Neural progenitor cell (in vitro differentiated cells): ENCODE measurements at regions not wholly inside any gene's neighbourhood (a gene's known extent, or its start where the extent isn't known, plus 50 kb on each side); places are given as distances from the start of the nearest gene placed in this dataset.
A peak's percentile ranks its signal among the peaks of the same experiment; 100 is the strongest.
"Not testable (repeated sequence)": the region's sequence is repeated elsewhere in the genome, so short reads cannot be mapped to it uniquely, and the experiment has no call there.

Experiments used
- DNase-seq: peaks from one replicate; pipeline ENCODE4 v3.0.0-alpha.2; 2016; ENCODE audit warnings: low spot score
- H2AFZ ChIP-seq: fragments of 200-600 bp; sonication (generic); replicated peaks from 2 replicates; pipeline ENCODE4 v1.6.1; 2016; ENCODE audit warnings: antibody characterized with exemption
- H3F3A ChIP-seq: fragments of 200-600 bp; sonication (generic); 2 replicates; pipeline ENCODE4 v1.6.1; 2016; ENCODE audit warnings: antibody characterized with exemption, low read depth
- H3K27ac ChIP-seq: fragments of 200-600 bp; sonication (generic); 2 replicates; pipeline ENCODE4 v1.5.1; 2016; ENCODE audit warnings: mild to moderate bottlenecking
- H3K27me3 ChIP-seq: fragments of 200-600 bp; sonication (generic); 2 replicates; pipeline ENCODE4 v1.6.1; 2016; ENCODE audit warnings: mild to moderate bottlenecking, moderate library complexity
- H3K36me3 ChIP-seq: fragments of 200-600 bp; sonication (generic); 2 replicates; pipeline ENCODE4 v1.5.1; 2016
- H3K4me1 ChIP-seq: fragments of 200-600 bp; sonication (generic); 2 replicates; pipeline ENCODE4 v1.6.1; 2016; ENCODE audit warnings: mixed run types
- H3K4me2 ChIP-seq: fragments of 200-600 bp; sonication (generic); 2 replicates; pipeline ENCODE4 v1.6.1; 2016
- H3K4me3 ChIP-seq: fragments of 200-600 bp; sonication (generic); 2 replicates; pipeline ENCODE4 v1.5.1; 2016
- H3K79me2 ChIP-seq: fragments of 200-600 bp; sonication (generic); 2 replicates; pipeline ENCODE4 v1.6.1; 2016; ENCODE audit warnings: low read depth
- H3K9ac ChIP-seq: fragments of 200-600 bp; sonication (generic); 2 replicates; pipeline ENCODE4 v1.6.1; 2016
- H3K9me3 ChIP-seq: fragments of 200-600 bp; sonication (generic); 2 replicates; pipeline ENCODE4 v1.5.1; 2016; ENCODE audit warnings: low read depth
- H4K20me1 ChIP-seq: fragments of 200-600 bp; sonication (generic); 2 replicates; pipeline ENCODE4 v1.6.1; 2016; ENCODE audit warnings: low read depth
- H3K27ac Mint-ChIP-seq: 3 replicates; pipeline ENCODE4 v1.8.0; 2021; ENCODE audit warnings: mixed read lengths
- H3K27me3 Mint-ChIP-seq: 2 replicates; pipeline ENCODE4 v1.8.0; 2022; ENCODE audit warnings: low read depth, mild to moderate bottlenecking, inconsistent platforms, moderate library complexity, mixed read lengths; ENCODE audit not compliant: insufficient read depth
- H3K36me3 Mint-ChIP-seq: 3 replicates; pipeline ENCODE4 v1.8.0; 2021; ENCODE audit warnings: mixed read lengths
- H3K4me1 Mint-ChIP-seq: 3 replicates; pipeline ENCODE4 v1.8.0; 2021; ENCODE audit warnings: mixed read lengths
- H3K4me3 Mint-ChIP-seq: 3 replicates; pipeline ENCODE4 v1.8.0; 2021; ENCODE audit warnings: mild to moderate bottlenecking, moderate library complexity, mixed read lengths
- H3K9me3 Mint-ChIP-seq: 3 replicates; pipeline ENCODE4 v1.8.0; 2020; ENCODE audit warnings: mixed read lengths

DNA sequence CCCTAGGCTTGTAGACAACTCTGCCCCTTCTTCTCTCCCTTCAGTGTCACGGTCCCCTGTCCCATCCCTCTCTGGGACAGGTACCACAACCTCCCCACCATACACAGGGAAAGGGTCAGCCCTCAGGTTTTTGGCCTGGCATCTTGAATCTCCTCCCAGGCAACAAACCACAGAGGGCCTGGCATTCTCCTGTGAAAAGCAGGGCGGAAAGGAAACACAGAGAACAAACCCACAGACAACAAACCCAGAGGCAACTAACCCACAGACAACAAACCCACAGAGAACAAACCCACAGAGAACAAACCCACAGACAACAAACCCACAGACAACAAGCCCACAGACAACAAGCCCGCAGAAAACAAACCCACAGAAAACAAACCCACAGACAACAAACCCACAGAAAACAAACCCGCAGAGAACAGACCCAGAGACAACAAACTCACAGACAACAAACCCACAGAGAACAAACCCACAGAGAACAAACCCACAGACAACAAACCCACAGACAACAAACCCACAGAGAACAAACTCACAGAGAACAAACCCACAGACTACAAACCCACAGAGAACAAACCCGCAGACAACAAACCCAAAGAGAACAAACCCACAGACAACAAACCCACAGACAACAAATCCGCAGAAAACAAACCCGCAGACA lies 2745.9 kb upstream of the TPTE start:
- H3K4me2 ChIP-seq, H3K4me3 ChIP-seq, H3F3A ChIP-seq, H3K4me1 ChIP-seq, H3K27me3 ChIP-seq, H3K79me2 ChIP-seq, H3K4me1 Mint-ChIP-seq, H4K20me1 ChIP-seq, H3K9me3 ChIP-seq, H3K9ac ChIP-seq, H2AFZ ChIP-seq, H3K9me3 Mint-ChIP-seq, H3K4me3 Mint-ChIP-seq, H3K27ac Mint-ChIP-seq, H3K36me3 ChIP-seq, H3K27ac ChIP-seq, H3K27me3 Mint-ChIP-seq, H3K36me3 Mint-ChIP-seq: not testable (repeated sequence)
- peak; percentile 0 for DNase-seq

DNA sequence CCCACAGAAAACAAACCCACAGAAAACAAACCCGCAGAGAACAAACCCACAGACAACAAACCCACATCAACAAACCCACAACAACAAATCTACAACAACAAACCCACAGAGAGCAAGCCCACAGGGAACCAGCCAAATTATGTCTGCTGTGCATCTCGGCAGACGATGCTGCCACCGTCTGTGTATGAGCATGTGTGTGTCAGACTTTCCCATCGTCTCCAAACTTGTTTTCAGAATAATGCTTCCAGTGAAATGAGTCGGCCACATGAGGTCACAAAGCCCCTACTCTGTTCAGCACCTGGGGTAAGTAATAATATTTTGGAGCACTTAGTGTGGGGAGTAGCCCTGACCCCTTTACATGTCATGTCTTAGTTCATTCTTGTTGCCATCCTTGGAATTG lies 2745.3 kb upstream of the TPTE start:
- H3K4me1 Mint-ChIP-seq, H3K9ac ChIP-seq, H3K36me3 ChIP-seq, H3K4me1 ChIP-seq, H3K27ac Mint-ChIP-seq, H3K27ac ChIP-seq, H3K27me3 ChIP-seq, DNase-seq, H3K4me3 ChIP-seq, H3K9me3 ChIP-seq, H3K79me2 ChIP-seq, H4K20me1 ChIP-seq, H3K4me3 Mint-ChIP-seq, H2AFZ ChIP-seq, H3K9me3 Mint-ChIP-seq, H3K36me3 Mint-ChIP-seq, H3F3A ChIP-seq, H3K4me2 ChIP-seq, H3K27me3 Mint-ChIP-seq: not testable (repeated sequence)

- H3K9me3 ChIP-seq, H3K27ac ChIP-seq, H3K4me1 ChIP-seq, H3F3A ChIP-seq, H4K20me1 ChIP-seq, H3K9me3 Mint-ChIP-seq, H3K36me3 ChIP-seq, H3K27me3 Mint-ChIP-seq, H3K79me2 ChIP-seq, H3K4me3 ChIP-seq, H2AFZ ChIP-seq, H3K27me3 ChIP-seq, DNase-seq, H3K36me3 Mint-ChIP-seq, H3K4me1 Mint-ChIP-seq, H3K27ac Mint-ChIP-seq, H3K4me2 ChIP-seq, H3K9ac ChIP-seq, H3K4me3 Mint-ChIP-seq: not testable (repeated sequence)
These were observed 2744.8 kb upstream of the TPTE start for GRCh38 chr21:7776622-7777021.

- not testable (repeated sequence) for H3K27me3 Mint-ChIP-seq, H3K4me1 Mint-ChIP-seq, H2AFZ ChIP-seq, H3K27ac ChIP-seq, H3K27me3 ChIP-seq, DNase-seq, H3K27ac Mint-ChIP-seq, H3K36me3 Mint-ChIP-seq, H3K4me3 ChIP-seq, H3K36me3 ChIP-seq, H3K9me3 Mint-ChIP-seq, H4K20me1 ChIP-seq, H3K4me3 Mint-ChIP-seq, H3K4me1 ChIP-seq, H3K79me2 ChIP-seq, H3K9ac ChIP-seq, H3K4me2 ChIP-seq, H3F3A ChIP-seq, H3K9me3 ChIP-seq
These were observed 2744.1 kb upstream of the TPTE start for GRCh38 chr21:7777289-7777688.

- not testable (repeated sequence) for H3K9me3 ChIP-seq, H3K79me2 ChIP-seq, H4K20me1 ChIP-seq, H3F3A ChIP-seq, DNase-seq, H3K36me3 Mint-ChIP-seq, H3K4me1 ChIP-seq, H3K9me3 Mint-ChIP-seq, H3K9ac ChIP-seq, H3K4me2 ChIP-seq, H3K27me3 Mint-ChIP-seq, H3K27me3 ChIP-seq, H3K27ac ChIP-seq, H3K4me3 ChIP-seq, H2AFZ ChIP-seq, H3K27ac Mint-ChIP-seq, H3K4me1 Mint-ChIP-seq, H3K36me3 ChIP-seq, H3K4me3 Mint-ChIP-seq
These were observed 2733.8 kb upstream of the TPTE start for GRCh38 chr21:7787427-7788078.

GRCh38 chr21:7793797-7794196 lies 2727.6 kb upstream of the TPTE start:
- H3K9me3 ChIP-seq, H3K4me1 ChIP-seq, H3K27ac ChIP-seq, H3K4me2 ChIP-seq, H2AFZ ChIP-seq, H3K36me3 ChIP-seq, H3K4me3 ChIP-seq, H3F3A ChIP-seq, H3K27me3 Mint-ChIP-seq, H3K79me2 ChIP-seq, H3K27me3 ChIP-seq, DNase-seq, H3K36me3 Mint-ChIP-seq, H3K4me1 Mint-ChIP-seq, H3K4me3 Mint-ChIP-seq, H3K27ac Mint-ChIP-seq, H3K9me3 Mint-ChIP-seq, H4K20me1 ChIP-seq, H3K9ac ChIP-seq: not testable (repeated sequence)

- H3K9me3 ChIP-seq, H2AFZ ChIP-seq, H3K4me1 Mint-ChIP-seq, H3K4me1 ChIP-seq, H3K27ac ChIP-seq, H3K4me3 ChIP-seq, H4K20me1 ChIP-seq, H3K4me3 Mint-ChIP-seq, H3K9ac ChIP-seq, H3K36me3 ChIP-seq, DNase-seq, H3K9me3 Mint-ChIP-seq, H3K79me2 ChIP-seq, H3K27me3 Mint-ChIP-seq, H3F3A ChIP-seq, H3K4me2 ChIP-seq, H3K27ac Mint-ChIP-seq, H3K27me3 ChIP-seq, H3K36me3 Mint-ChIP-seq: not testable (repeated sequence)
These were observed 2724.1 kb upstream of the TPTE start for GRCh38 chr21:7797328-7797727.
